GM12878 (cell line): ENCODE measurements at regions not wholly inside any gene's neighbourhood (a gene's known extent, or its start where the extent isn't known, plus 50 kb on each side); places are given as distances from the start of the nearest gene placed in this dataset.

Experiments
- NRF1 ChIP-seq: conservative IDR thresholded peaks from 2 replicates; pipeline ENCODE4 v1.6.1; 2011; ENCODE audit warnings: mild to moderate bottlenecking, low read depth, low read length, improper control_type of control experiment
- POLR2A ChIP-seq: IDR thresholded peaks from 2 replicates; pipeline ENCODE4 v1.6.1; 2011; ENCODE audit warnings: low read depth, mild to moderate bottlenecking, low read length
- YY1 ChIP-seq: IDR thresholded peaks from 2 replicates; pipeline ENCODE4 v1.6.1; 2011; ENCODE audit warnings: low read depth, mild to moderate bottlenecking, low read length
- TF ChIP-seq, protein P1 (sequence below), 3 experiments: IDR thresholded peaks in 2 of 3; conservative IDR thresholded peaks in 1 of 3; 2 replicates each; pipeline ENCODE4 v1.5.1; 2011; ENCODE audit warnings: low read depth in 3 of 3, low read length in 3 of 3, mild to moderate bottlenecking in 3 of 3, control low read depth in 2 of 3, moderate library complexity in 2 of 3, inconsistent platforms in 1 of 3, mixed read lengths in 1 of 3; ENCODE audit not compliant: control insufficient read depth in 2 of 3, insufficient read depth in 1 of 3; ENCODE audit errors: extremely low read depth in 1 of 3

DNA sequence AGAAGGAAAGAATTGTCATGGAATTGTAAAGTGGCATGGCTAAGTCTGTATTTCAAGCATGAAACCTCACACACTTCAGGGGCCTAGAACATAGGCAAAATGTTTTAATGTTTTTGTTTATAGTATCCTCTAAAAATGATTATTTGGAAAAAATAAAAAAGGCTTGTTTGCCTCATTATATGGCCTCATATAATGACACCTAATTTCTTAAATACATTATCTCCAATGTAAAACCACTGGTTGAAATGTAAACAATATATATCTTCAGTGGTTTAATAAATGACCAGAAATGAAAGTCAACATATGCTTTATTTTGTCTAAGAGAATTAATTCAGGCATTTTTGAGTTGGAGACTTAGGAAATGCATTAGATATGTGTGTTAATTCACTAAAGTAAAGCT lies 1736.6 kb downstream of the EFNA5 start:
- no peak for TF ChIP-seq NRF1
- no peak for TF ChIP-seq YY1
- no peak for TF ChIP-seq POLR2A
- TF ChIP-seq, protein P1, sequence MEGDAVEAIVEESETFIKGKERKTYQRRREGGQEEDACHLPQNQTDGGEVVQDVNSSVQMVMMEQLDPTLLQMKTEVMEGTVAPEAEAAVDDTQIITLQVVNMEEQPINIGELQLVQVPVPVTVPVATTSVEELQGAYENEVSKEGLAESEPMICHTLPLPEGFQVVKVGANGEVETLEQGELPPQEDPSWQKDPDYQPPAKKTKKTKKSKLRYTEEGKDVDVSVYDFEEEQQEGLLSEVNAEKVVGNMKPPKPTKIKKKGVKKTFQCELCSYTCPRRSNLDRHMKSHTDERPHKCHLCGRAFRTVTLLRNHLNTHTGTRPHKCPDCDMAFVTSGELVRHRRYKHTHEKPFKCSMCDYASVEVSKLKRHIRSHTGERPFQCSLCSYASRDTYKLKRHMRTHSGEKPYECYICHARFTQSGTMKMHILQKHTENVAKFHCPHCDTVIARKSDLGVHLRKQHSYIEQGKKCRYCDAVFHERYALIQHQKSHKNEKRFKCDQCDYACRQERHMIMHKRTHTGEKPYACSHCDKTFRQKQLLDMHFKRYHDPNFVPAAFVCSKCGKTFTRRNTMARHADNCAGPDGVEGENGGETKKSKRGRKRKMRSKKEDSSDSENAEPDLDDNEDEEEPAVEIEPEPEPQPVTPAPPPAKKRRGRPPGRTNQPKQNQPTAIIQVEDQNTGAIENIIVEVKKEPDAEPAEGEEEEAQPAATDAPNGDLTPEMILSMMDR (IDR thresholded peaks at IDR 0.05 in 2 of 3, conservative IDR thresholded peaks at IDR 0.05 in 1 of 3; ENCODE audit: control insufficient read depth in 2 of 3, extremely low read depth in 1 of 3, insufficient read depth in 1 of 3, low read depth in 3 of 3, low read length in 3 of 3), result no peak
